ENCODE measurements at regions not wholly inside any gene's neighbourhood (a gene's known extent, or its start where the extent isn't known, plus 50 kb on each side); places are given as distances from the start of the nearest gene placed in this dataset.

- Histone ChIP-seq H3K9me1 (ENCODE audit: control insufficient read depth, extremely low read depth, insufficient read depth, low read length) (no peaks in the 10 kb centered on the region), H4K20me1 (ENCODE audit: control insufficient read depth, extremely low read depth, insufficient read depth, low read length) (no peaks in the 10 kb centered on the region), H3K27me3 (ENCODE audit: control insufficient read depth, extremely low read depth, insufficient read depth, low read length) (no peaks in the 10 kb centered on the region), H3K4me1 (ENCODE audit: control insufficient read depth, extremely low read depth, insufficient read depth, low read length) (no peaks in the 10 kb centered on the region), H3K4me2 (ENCODE audit: control insufficient read depth, extremely low read depth, insufficient read depth, low read depth, low read length) (no peak overlapping the region), H3K9ac (ENCODE audit: control insufficient read depth, extremely low read depth, insufficient read depth, low read length) (no peak overlapping the region), H3K79me2 (ENCODE audit: control insufficient read depth, insufficient read depth, low read length) (no peaks in the 10 kb centered on the region), H2AFZ (ENCODE audit: control insufficient read depth, low read length) (no peak overlapping the region), H3K36me3 (ENCODE audit: control insufficient read depth in 2 of 2, extremely low read depth in 1 of 2, insufficient read depth in 2 of 2, low read length in 2 of 2) (no peaks in the 10 kb centered on the region), H3K4me3 (ENCODE audit: control insufficient read depth in 2 of 3, extremely low read depth in 1 of 3, insufficient read depth in 2 of 3, low read depth in 1 of 3, low read length in 3 of 3) (no peak overlapping the region), H3K27ac (ENCODE audit: control insufficient read depth, insufficient read depth, low read length) (no peak overlapping the region), H3K9me3 (ENCODE audit: control insufficient read depth, low read depth, low read length) (no peaks in the 10 kb centered on the region)
- dilution Hi-C loops (cut with MboI; ENCODE audit: extremely low pct_ligation_motif_present, low sequenced_read_pairs), result no loop called here
- no peak for TF ChIP-seq CTCF (optimal IDR thresholded peaks at IDR 0.05 in 1 of 3, IDR thresholded peaks at IDR 0.05 in 1 of 3, conservative IDR thresholded peaks at IDR 0.05 in 1 of 3; ENCODE audit: extremely low read depth in 1 of 3, insufficient read depth in 2 of 3, low read length in 3 of 3)
- TF ChIP-seq EZH2 (IDR thresholded peaks at IDR 0.05; ENCODE audit: low read length), result no peak
- no peak for FAIRE-seq
- DNase-seq (ENCODE audit: low read depth, low spot score), result no peak
Observed at GRCh38 chr22:26883393-26883792, 226.0 kb downstream of the MIAT start.

GRCh38 chr22:26884921-26885320 lies 227.5 kb downstream of the MIAT start:
- Histone ChIP-seq H3K27me3 (ENCODE audit: control insufficient read depth, extremely low read depth, insufficient read depth, low read length) (no peaks in the 10 kb centered on the region), H3K4me2 (ENCODE audit: control insufficient read depth, extremely low read depth, insufficient read depth, low read depth, low read length) (no peak overlapping the region), H3K4me3 (ENCODE audit: control insufficient read depth in 2 of 3, extremely low read depth in 1 of 3, insufficient read depth in 2 of 3, low read depth in 1 of 3, low read length in 3 of 3) (no peak overlapping the region), H3K79me2 (ENCODE audit: control insufficient read depth, insufficient read depth, low read length) (no peaks in the 10 kb centered on the region), H3K27ac (ENCODE audit: control insufficient read depth, insufficient read depth, low read length) (no peak overlapping the region), H3K9me1 (ENCODE audit: control insufficient read depth, extremely low read depth, insufficient read depth, low read length) (no peaks in the 10 kb centered on the region), H3K4me1 (ENCODE audit: control insufficient read depth, extremely low read depth, insufficient read depth, low read length) (no peaks in the 10 kb centered on the region), H3K9me3 (ENCODE audit: control insufficient read depth, low read depth, low read length) (no peaks in the 10 kb centered on the region), H3K9ac (ENCODE audit: control insufficient read depth, extremely low read depth, insufficient read depth, low read length) (no peak overlapping the region), H2AFZ (ENCODE audit: control insufficient read depth, low read length) (no peak overlapping the region), H3K36me3 (ENCODE audit: control insufficient read depth in 2 of 2, extremely low read depth in 1 of 2, insufficient read depth in 2 of 2, low read length in 2 of 2) (no peaks in the 10 kb centered on the region), H4K20me1 (ENCODE audit: control insufficient read depth, extremely low read depth, insufficient read depth, low read length) (no peaks in the 10 kb centered on the region)
- FAIRE-seq (no peak), DNase-seq (ENCODE audit: low read depth, low spot score) (no peak)
- TF ChIP-seq CTCF (optimal IDR thresholded peaks at IDR 0.05 in 1 of 3, IDR thresholded peaks at IDR 0.05 in 1 of 3, conservative IDR thresholded peaks at IDR 0.05 in 1 of 3; ENCODE audit: extremely low read depth in 1 of 3, insufficient read depth in 2 of 3, low read length in 3 of 3) (no peak), EZH2 (IDR thresholded peaks at IDR 0.05; ENCODE audit: low read length) (no peak)
- dilution Hi-C loops (cut with MboI; ENCODE audit: extremely low pct_ligation_motif_present, low sequenced_read_pairs), result no loop called here

Data from keratinocyte (primary cell).